ENCODE measurements at regions not wholly inside any gene's neighbourhood (a gene's known extent, or its start where the extent isn't known, plus 50 kb on each side); places are given as distances from the start of the nearest gene placed in this dataset.

- Mint-ChIP-seq H3K27me3 (ENCODE audit: low read depth) (no peaks in the 10 kb centered on the region), H3K36me3 (ENCODE audit: low read depth) (peaks cover 9% of the 10 kb centered on the region), H3K27ac (no peak overlapping the region), H3K4me3 (no peak overlapping the region), H3K4me1 (no peaks in the 10 kb centered on the region), H3K9me3 (peaks cover 34% of the 10 kb centered on the region)
- no peak for TF ChIP-seq CTCF (IDR thresholded peaks at IDR 0.05; ENCODE audit: unreplicated experiment in 3 of 3)
Measured at GRCh38 chr6:55659304-55659703, 80.3 kb upstream of the HMGCLL1 start.

DNA sequence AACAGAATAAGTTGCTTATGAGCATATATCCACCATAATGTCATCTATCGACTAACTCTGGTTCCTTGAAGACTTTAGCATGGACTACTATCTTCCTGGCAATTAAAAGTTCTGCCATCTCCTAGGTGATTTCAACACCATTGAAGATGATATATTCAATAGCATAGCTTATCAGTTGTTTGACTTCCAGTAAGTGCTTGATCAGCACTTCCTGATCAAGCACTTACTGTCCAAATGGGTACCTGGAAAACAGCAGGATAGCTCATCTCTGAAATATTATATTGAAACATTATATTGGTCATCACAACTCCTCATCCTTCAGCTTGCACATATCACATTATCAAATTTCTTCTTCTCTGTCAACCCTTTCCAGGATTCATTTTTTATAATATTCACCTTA lies 75.5 kb upstream of the HMGCLL1 start:
- peaks cover 5% of the 10 kb centered on the region for H3K9me3 Mint-ChIP-seq

GRCh38 chr6:55652429-55652828 lies 73.4 kb upstream of the HMGCLL1 start:
- Mint-ChIP-seq H3K4me3 (no peak overlapping the region), H3K4me1 (no peaks in the 10 kb centered on the region), H3K27ac (no peak overlapping the region), H3K36me3 (ENCODE audit: low read depth) (no peaks in the 10 kb centered on the region), H3K9me3 (peaks cover 2% of the 10 kb centered on the region), H3K27me3 (ENCODE audit: low read depth) (no peaks in the 10 kb centered on the region)
- TF ChIP-seq CTCF (IDR thresholded peaks at IDR 0.05; ENCODE audit: unreplicated experiment in 3 of 3) = no peak

More for the DNA sequence above, 75.5 kb upstream of the HMGCLL1 start:
- Mint-ChIP-seq H3K4me3 (no peak overlapping the region), H3K27me3 (ENCODE audit: low read depth) (no peaks in the 10 kb centered on the region), H3K27ac (no peak overlapping the region), H3K4me1 (no peaks in the 10 kb centered on the region), H3K36me3 (ENCODE audit: low read depth) (no peaks in the 10 kb centered on the region)
- TF ChIP-seq CTCF (IDR thresholded peaks at IDR 0.05; ENCODE audit: unreplicated experiment in 3 of 3) = no peak

DNA sequence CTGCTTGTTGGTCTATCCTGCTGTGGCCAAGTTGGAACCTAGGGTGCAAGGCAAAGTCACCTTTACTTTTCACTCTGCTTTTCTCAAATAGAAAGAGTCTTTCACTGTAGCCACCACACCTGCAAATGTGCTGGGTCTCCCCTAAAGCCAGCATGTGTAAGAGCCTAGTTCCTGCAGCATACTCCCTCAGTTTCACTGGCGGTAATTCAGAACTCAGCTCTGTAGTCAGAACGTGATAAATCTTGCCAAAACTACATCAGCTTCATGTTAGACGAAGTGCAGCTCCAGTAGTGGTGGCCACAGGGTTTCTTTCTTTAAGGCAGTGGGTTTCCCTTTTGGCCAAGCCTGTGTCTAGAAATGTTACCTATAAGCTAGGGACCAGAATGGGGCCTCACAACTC lies 72.0 kb upstream of the HMGCLL1 start:
- Mint-ChIP-seq H3K27me3 (ENCODE audit: low read depth) (no peaks in the 10 kb centered on the region), H3K4me3 (no peak overlapping the region), H3K4me1 (no peaks in the 10 kb centered on the region), H3K9me3 (peaks cover 10% of the 10 kb centered on the region), H3K27ac (no peak overlapping the region), H3K36me3 (ENCODE audit: low read depth) (no peaks in the 10 kb centered on the region)
- TF ChIP-seq CTCF (IDR thresholded peaks at IDR 0.05; ENCODE audit: unreplicated experiment in 3 of 3) = no peak

- no peak overlapping the region for H3K4me3 Mint-ChIP-seq
- H3K27me3 Mint-ChIP-seq (ENCODE audit: low read depth) = no peaks in the 10 kb centered on the region
- H3K27ac Mint-ChIP-seq = no peak overlapping the region
- H3K36me3 Mint-ChIP-seq (ENCODE audit: low read depth) = no peaks in the 10 kb centered on the region
- no peak for TF ChIP-seq CTCF (IDR thresholded peaks at IDR 0.05; ENCODE audit: unreplicated experiment in 3 of 3)
- H3K9me3 Mint-ChIP-seq = peaks cover 39% of the 10 kb centered on the region
- H3K4me1 Mint-ChIP-seq = no peaks in the 10 kb centered on the region
Measured at GRCh38 chr6:55643861-55644260, 64.9 kb upstream of the HMGCLL1 start.

GRCh38 chr6:55642366-55642765 lies 63.4 kb upstream of the HMGCLL1 start:
- no peak overlapping the region for H3K27ac Mint-ChIP-seq
- no peak for TF ChIP-seq CTCF (IDR thresholded peaks at IDR 0.05; ENCODE audit: unreplicated experiment in 3 of 3)
- H3K4me1 Mint-ChIP-seq = peaks cover 4% of the 10 kb centered on the region
- no peak overlapping the region for H3K4me3 Mint-ChIP-seq
- no peaks in the 10 kb centered on the region for H3K36me3 Mint-ChIP-seq (ENCODE audit: low read depth)
- H3K9me3 Mint-ChIP-seq = peaks cover 39% of the 10 kb centered on the region
- no peaks in the 10 kb centered on the region for H3K27me3 Mint-ChIP-seq (ENCODE audit: low read depth)

All from nephron (organoid).